PC-9 (cell line): ENCODE measurements at regions not wholly inside any gene's neighbourhood (a gene's known extent, or its start where the extent isn't known, plus 50 kb on each side); places are given as distances from the start of the nearest gene placed in this dataset.

ENCODE experiments used
- BruUV-seq: library from RNA; stranded (reverse); fragments of 400-500 nt; replicated peaks from 2 replicates; lab custom pipeline; 2021; lab: Mats Ljungman, UMichigan
- CTCF ChIA-PET: fragments of 300-600 bp; sonication (Branson Sonifier 250); formaldehyde crosslinking; loops from one replicate; lab custom pipeline; 2022; ENCODE audit warnings: antibody characterized with exemption; lab: Charles Lee
- POLR2A ChIA-PET: fragments of 300-600 bp; sonication (Branson Sonifier 250); formaldehyde crosslinking; loops from one replicate; lab custom pipeline; 2022; ENCODE audit warnings: antibody characterized with exemption; ENCODE audit not compliant: unreplicated experiment; lab: Charles Lee
- DNase-seq, 2 experiments: peaks; one replicate each; pipeline versions ENCODE4 v3.0.0 to v3.0.0-alpha.2; 2015 to 2022; ENCODE audit warnings: mixed read lengths in 1 of 2
- H2AFZ ChIP-seq: fragments of 200-600 bp; sonication (generic); 2 replicates; pipeline ENCODE4 v1.8.1; 2017; ENCODE audit warnings: antibody characterized with exemption
- H3F3A ChIP-seq: fragments of 200-600 bp; sonication (generic); 2 replicates; pipeline ENCODE4 v1.8.1; 2017; ENCODE audit warnings: antibody characterized with exemption, mild to moderate bottlenecking, low read depth; ENCODE audit not compliant: insufficient read depth
- H3K27ac ChIP-seq: fragments of 200-600 bp; sonication (generic); 2 replicates; pipeline ENCODE4 v1.6.1; 2016; ENCODE audit warnings: mixed run types
- H3K27me3 ChIP-seq: fragments of 200-600 bp; sonication (generic); 2 replicates; pipeline ENCODE4 v1.6.1; 2016; ENCODE audit warnings: low read depth, mixed run types; ENCODE audit not compliant: insufficient read depth
- H3K36me3 ChIP-seq: fragments of 200-600 bp; sonication (generic); 2 replicates; pipeline ENCODE4 v1.6.1; 2016; ENCODE audit warnings: low read depth, mixed run types
- H3K4me1 ChIP-seq: fragments of 200-600 bp; sonication (generic); replicated peaks from 2 replicates; pipeline ENCODE4 v1.6.1; 2016; ENCODE audit warnings: mixed run types; ENCODE audit not compliant: insufficient read depth
- H3K4me2 ChIP-seq: fragments of 200-600 bp; sonication (generic); 2 replicates; pipeline ENCODE4 v1.6.1; 2017; ENCODE audit warnings: mixed run types
- H3K4me3 ChIP-seq: fragments of 200-600 bp; sonication (generic); 2 replicates; pipeline ENCODE4 v1.6.1; 2016; ENCODE audit warnings: mixed run types
- H3K79me2 ChIP-seq: fragments of 200-600 bp; sonication (generic); 2 replicates; pipeline ENCODE4 v1.6.1; 2017; ENCODE audit warnings: low read depth, mixed run types
- H3K9me2 ChIP-seq: fragments of 200-600 bp; sonication (generic); 2 replicates; pipeline ENCODE4 v1.8.1; 2017; ENCODE audit warnings: mild to moderate bottlenecking; ENCODE audit not compliant: insufficient read depth
- H3K9me3 ChIP-seq: fragments of 200-600 bp; sonication (generic); 2 replicates; pipeline ENCODE4 v1.8.1; 2016; ENCODE audit warnings: low read depth; ENCODE audit not compliant: insufficient read depth
- H4K20me1 ChIP-seq: fragments of 200-600 bp; sonication (generic); 2 replicates; pipeline ENCODE4 v1.8.1; 2017; ENCODE audit not compliant: insufficient read depth
- EZH2 ChIP-seq: fragments of 200-600 bp; sonication (generic); IDR thresholded peaks from 2 replicates; pipeline ENCODE4 v1.8.0; 2017; ENCODE audit warnings: antibody characterized with exemption, low read depth
- intact Hi-C: fragments of 100-400 bp; cut with micrococcal nuclease; formaldehyde crosslinking; loops from one replicate; pipeline ENCODE4 v1.10.0; 2022; ENCODE audit not compliant: unreplicated experiment
- TF ChIP-seq, protein P1 (sequence below): fragments of 200-600 bp; sonication (generic); conservative IDR thresholded peaks from 2 replicates; pipeline ENCODE4 v1.6.1; 2017; ENCODE audit warnings: mixed run types, antibody characterized with exemption, mild to moderate bottlenecking, moderate library complexity

DNA sequence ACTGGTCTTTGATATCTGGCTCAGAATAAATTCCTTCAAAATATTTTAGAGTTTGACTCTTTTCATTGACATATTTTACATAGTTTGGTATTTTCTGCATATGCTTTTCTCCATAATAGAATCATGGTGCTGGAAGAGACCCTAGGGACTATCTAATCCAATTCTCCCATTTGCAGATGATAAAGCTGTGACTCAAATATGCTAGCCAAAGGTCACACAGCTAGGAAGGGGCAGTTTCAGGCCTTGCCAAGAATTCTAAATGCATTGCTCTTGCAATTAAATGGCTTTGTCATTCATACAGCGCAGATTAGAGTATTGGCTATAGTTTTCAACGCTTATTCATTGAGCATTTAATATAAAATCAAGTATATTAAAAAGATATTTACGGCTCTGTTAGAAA lies 374.1 kb upstream of the RASGEF1B start:
- no peak overlapping the region for H3K4me3 ChIP-seq
- no peaks in the 10 kb centered on the region for H3K36me3 ChIP-seq
- H2AFZ ChIP-seq: no peak overlapping the region
- H3K9me2 ChIP-seq: no peaks in the 10 kb centered on the region; the same call in 1 of the 2 replicates
- no peaks in the 10 kb centered on the region for H3K27me3 ChIP-seq
- no peaks in the 10 kb centered on the region for H3K79me2 ChIP-seq
- ChIA-PET CTCF (interaction anchor here (1.6 kb wide), 1 partner anchor 375 kb away, joined by 5 read pairs; no protein-coding TSS in a partner anchor), POLR2A (no interaction called here)
- H3K4me1 ChIP-seq: no peaks in the 10 kb centered on the region
- intact Hi-C loops: loop anchor here (10.0 kb wide), 1 partner anchor 419 kb away; no protein-coding TSS in a partner anchor
- H3K9me3 ChIP-seq: no peaks in the 10 kb centered on the region
- no peak overlapping the region for H3K4me2 ChIP-seq
- H4K20me1 ChIP-seq: no peaks in the 10 kb centered on the region
- no peak overlapping the region for H3K27ac ChIP-seq
- TF ChIP-seq, protein P1, sequence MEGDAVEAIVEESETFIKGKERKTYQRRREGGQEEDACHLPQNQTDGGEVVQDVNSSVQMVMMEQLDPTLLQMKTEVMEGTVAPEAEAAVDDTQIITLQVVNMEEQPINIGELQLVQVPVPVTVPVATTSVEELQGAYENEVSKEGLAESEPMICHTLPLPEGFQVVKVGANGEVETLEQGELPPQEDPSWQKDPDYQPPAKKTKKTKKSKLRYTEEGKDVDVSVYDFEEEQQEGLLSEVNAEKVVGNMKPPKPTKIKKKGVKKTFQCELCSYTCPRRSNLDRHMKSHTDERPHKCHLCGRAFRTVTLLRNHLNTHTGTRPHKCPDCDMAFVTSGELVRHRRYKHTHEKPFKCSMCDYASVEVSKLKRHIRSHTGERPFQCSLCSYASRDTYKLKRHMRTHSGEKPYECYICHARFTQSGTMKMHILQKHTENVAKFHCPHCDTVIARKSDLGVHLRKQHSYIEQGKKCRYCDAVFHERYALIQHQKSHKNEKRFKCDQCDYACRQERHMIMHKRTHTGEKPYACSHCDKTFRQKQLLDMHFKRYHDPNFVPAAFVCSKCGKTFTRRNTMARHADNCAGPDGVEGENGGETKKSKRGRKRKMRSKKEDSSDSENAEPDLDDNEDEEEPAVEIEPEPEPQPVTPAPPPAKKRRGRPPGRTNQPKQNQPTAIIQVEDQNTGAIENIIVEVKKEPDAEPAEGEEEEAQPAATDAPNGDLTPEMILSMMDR: no peak
- no peak for TF ChIP-seq EZH2
- no TSS peak for BruUV-seq
- no peak for DNase-seq
- H3F3A ChIP-seq: no peaks in the 10 kb centered on the region

DNA sequence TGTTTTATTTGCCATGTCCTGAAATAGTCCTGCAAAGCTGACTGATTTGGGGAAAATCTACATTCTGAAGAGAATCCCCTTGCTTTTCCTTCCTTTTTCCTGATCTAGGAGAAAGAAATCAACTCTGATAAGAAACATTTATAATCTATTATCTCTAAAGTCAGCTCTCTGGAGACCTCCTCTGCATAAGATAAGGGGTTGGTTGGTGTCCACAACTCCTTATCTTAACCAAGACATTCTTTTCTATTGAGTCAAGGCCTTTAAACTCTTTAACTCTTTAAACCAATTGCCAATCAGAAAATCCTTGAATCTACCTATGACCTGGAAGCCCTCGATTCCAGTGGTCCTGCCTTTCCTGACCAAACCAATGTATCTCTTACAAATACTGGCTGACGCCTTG lies 373.6 kb upstream of the RASGEF1B start:
- POLR2A ChIA-PET: no interaction called here
- H3K4me2 ChIP-seq: no peak overlapping the region
- no peaks in the 10 kb centered on the region for H3K4me1 ChIP-seq
- H3K9me3 ChIP-seq: no peaks in the 10 kb centered on the region
- BruUV-seq: no TSS peak
- H3F3A ChIP-seq: no peaks in the 10 kb centered on the region
- no peak for TF ChIP-seq EZH2
- TF ChIP-seq, protein P1: no peak
- no peak overlapping the region for H3K27ac ChIP-seq
- no peak for DNase-seq
- no peaks in the 10 kb centered on the region for H3K36me3 ChIP-seq
- H3K79me2 ChIP-seq: no peaks in the 10 kb centered on the region
- intact Hi-C loops: loop anchor here (10.0 kb wide), 1 partner anchor 420 kb away; no protein-coding TSS in a partner anchor
- no peaks in the 10 kb centered on the region for H4K20me1 ChIP-seq
- H2AFZ ChIP-seq: no peak overlapping the region
- no peaks in the 10 kb centered on the region; the same call in 1 of the 2 replicates for H3K9me2 ChIP-seq
- CTCF ChIA-PET: interaction anchor here (0.5 to 1.6 kb wide), 2 partner anchors 375 to 378 kb away, joined by 3 to 5 read pairs; no protein-coding TSS in a partner anchor
- H3K4me3 ChIP-seq: no peak overlapping the region
- no peaks in the 10 kb centered on the region for H3K27me3 ChIP-seq

DNA sequence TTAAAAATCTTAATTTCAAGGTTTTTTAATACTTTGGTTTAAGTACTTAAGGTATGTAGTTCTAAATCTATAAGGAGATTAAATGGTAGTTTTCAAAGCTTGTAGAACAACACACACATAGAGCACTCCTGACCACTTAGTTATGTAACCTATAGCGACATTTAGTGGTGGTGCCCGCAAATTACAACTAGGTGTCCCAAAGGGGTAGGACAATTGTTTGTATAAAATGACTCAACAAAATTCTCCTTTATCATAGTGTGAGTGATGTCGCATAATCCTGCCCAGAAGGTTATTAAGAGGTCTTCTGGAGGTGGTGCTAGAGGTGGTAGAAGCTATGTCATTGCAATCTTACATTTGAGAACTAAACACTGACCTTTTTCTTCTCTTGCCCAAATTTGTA lies 373.0 kb upstream of the RASGEF1B start:
- CTCF ChIA-PET: interaction anchor here (0.5 to 1.6 kb wide), 4 partner anchors 16 to 377 kb away, joined by 3 to 7 read pairs (median 4); no protein-coding TSS in a partner anchor
- Histone ChIP-seq H3K4me3 (no peak overlapping the region), H3K79me2 (no peaks in the 10 kb centered on the region), H4K20me1 (no peaks in the 10 kb centered on the region), H3K27ac (no peak overlapping the region), H3K9me2 (no peaks in the 10 kb centered on the region; the same call in 1 of the 2 replicates), H2AFZ (no peak overlapping the region), H3K4me2 (no peak overlapping the region), H3K4me1 (no peaks in the 10 kb centered on the region), H3K36me3 (no peaks in the 10 kb centered on the region), H3F3A (no peaks in the 10 kb centered on the region), H3K27me3 (no peaks in the 10 kb centered on the region), H3K9me3 (no peaks in the 10 kb centered on the region)
- no peak for TF ChIP-seq EZH2
- TF ChIP-seq, protein P1: peak; percentile 60
- no TSS peak for BruUV-seq
- intact Hi-C loops: loop anchor here (1.0 to 10.0 kb wide), 3 partner anchors 377 to 438 kb away; no protein-coding TSS in a partner anchor
- DNase-seq: peak; percentile 58 to 74
- POLR2A ChIA-PET: no interaction called here
